ENCODE measurements at regions not wholly inside any gene's neighbourhood (a gene's known extent, or its start where the extent isn't known, plus 50 kb on each side); places are given as distances from the start of the nearest gene placed in this dataset.

GRCh38 chr7:28309704-28310459 lies 102.4 kb upstream of the CREB5 start:
- Mint-ChIP-seq H3K4me1 (no peaks in the 10 kb centered on the region), H3K27ac (no peak overlapping the region), H3K9me3 (no peaks in the 10 kb centered on the region), H3K27me3 (peaks cover 11% of the 10 kb centered on the region), H3K4me3 (no peak overlapping the region), H3K36me3 (no peaks in the 10 kb centered on the region)

- H3K27me3 Mint-ChIP-seq, result peaks cover 11% of the 10 kb centered on the region
- no peaks in the 10 kb centered on the region for H3K36me3 Mint-ChIP-seq
- no peak overlapping the region for H3K4me3 Mint-ChIP-seq
- H3K27ac Mint-ChIP-seq, result no peak overlapping the region
- no peaks in the 10 kb centered on the region for H3K4me1 Mint-ChIP-seq
- no peaks in the 10 kb centered on the region for H3K9me3 Mint-ChIP-seq
These were observed 101.9 kb upstream of the CREB5 start for GRCh38 chr7:28310460-28310848.

GRCh38 chr7:28311670-28312069 lies 100.6 kb upstream of the CREB5 start:
- H3K36me3 Mint-ChIP-seq, result no peaks in the 10 kb centered on the region

GRCh38 chr7:28312948-28313347 lies 99.4 kb upstream of the CREB5 start:
- Mint-ChIP-seq H3K4me1 (no peaks in the 10 kb centered on the region), H3K9me3 (no peaks in the 10 kb centered on the region), H3K27ac (no peak overlapping the region), H3K36me3 (no peaks in the 10 kb centered on the region), H3K27me3 (peaks cover 11% of the 10 kb centered on the region), H3K4me3 (no peak overlapping the region)

More at GRCh38 chr7:28311670-28312069, 100.6 kb upstream of the CREB5 start:
- Mint-ChIP-seq H3K27ac (no peak overlapping the region), H3K27me3 (peaks cover 11% of the 10 kb centered on the region), H3K4me3 (no peak overlapping the region), H3K4me1 (no peaks in the 10 kb centered on the region), H3K9me3 (no peaks in the 10 kb centered on the region)

GRCh38 chr7:28314841-28315240 lies 97.5 kb upstream of the CREB5 start:
- Mint-ChIP-seq H3K4me1 (no peaks in the 10 kb centered on the region), H3K4me3 (no peak overlapping the region), H3K9me3 (no peaks in the 10 kb centered on the region), H3K27ac (no peak overlapping the region), H3K27me3 (peaks cover 11% of the 10 kb centered on the region), H3K36me3 (no peaks in the 10 kb centered on the region)

- H3K4me1 Mint-ChIP-seq, result no peaks in the 10 kb centered on the region
- no peaks in the 10 kb centered on the region for H3K36me3 Mint-ChIP-seq
- H3K27ac Mint-ChIP-seq, result no peak overlapping the region
- H3K9me3 Mint-ChIP-seq, result no peaks in the 10 kb centered on the region
- peaks cover 9% of the 10 kb centered on the region for H3K27me3 Mint-ChIP-seq
- H3K4me3 Mint-ChIP-seq, result no peak overlapping the region
These were observed 96.5 kb upstream of the CREB5 start for GRCh38 chr7:28315565-28316410.

GRCh38 chr7:28316489-28316888 lies 95.8 kb upstream of the CREB5 start:
- Mint-ChIP-seq H3K9me3 (no peaks in the 10 kb centered on the region), H3K27me3 (peaks cover 8% of the 10 kb centered on the region), H3K36me3 (no peaks in the 10 kb centered on the region), H3K4me1 (no peaks in the 10 kb centered on the region), H3K4me3 (no peak overlapping the region), H3K27ac (no peak overlapping the region)

- H3K9me3 Mint-ChIP-seq, result no peaks in the 10 kb centered on the region
- no peak overlapping the region for H3K4me3 Mint-ChIP-seq
- H3K27ac Mint-ChIP-seq, result no peak overlapping the region
- peaks cover 2% of the 10 kb centered on the region for H3K27me3 Mint-ChIP-seq
- H3K4me1 Mint-ChIP-seq, result no peaks in the 10 kb centered on the region
- H3K36me3 Mint-ChIP-seq, result no peaks in the 10 kb centered on the region
These were observed 94.1 kb upstream of the CREB5 start for GRCh38 chr7:28318101-28318762.

GRCh38 chr7:28323833-28324232 lies 88.5 kb upstream of the CREB5 start:
- H3K36me3 Mint-ChIP-seq, result no peaks in the 10 kb centered on the region
- no peak overlapping the region for H3K27ac Mint-ChIP-seq
- peaks cover 15% of the 10 kb centered on the region for H3K4me1 Mint-ChIP-seq

GRCh38 chr7:28328146-28328545 lies 84.2 kb upstream of the CREB5 start:
- Mint-ChIP-seq H3K9me3 (peaks cover 6% of the 10 kb centered on the region), H3K27me3 (peaks cover 2% of the 10 kb centered on the region), H3K4me3 (peak overlapping the region; percentile 9), H3K27ac (peak overlapping the region; percentile 79), H3K4me1 (peaks cover 42% of the 10 kb centered on the region), H3K36me3 (no peaks in the 10 kb centered on the region)

More at GRCh38 chr7:28323833-28324232, 88.5 kb upstream of the CREB5 start:
- peaks cover 2% of the 10 kb centered on the region for H3K27me3 Mint-ChIP-seq
- H3K4me3 Mint-ChIP-seq, result no peak overlapping the region
- peaks cover 6% of the 10 kb centered on the region for H3K9me3 Mint-ChIP-seq

GRCh38 chr7:28328822-28329660 lies 83.3 kb upstream of the CREB5 start:
- peaks cover 12% of the 10 kb centered on the region for H3K9me3 Mint-ChIP-seq
- peaks cover 2% of the 10 kb centered on the region for H3K27me3 Mint-ChIP-seq
- peak overlapping the region; percentile 80 for H3K4me3 Mint-ChIP-seq
- peak overlapping the region; percentile 52 for H3K27ac Mint-ChIP-seq
- no peaks in the 10 kb centered on the region for H3K36me3 Mint-ChIP-seq
- peaks cover 42% of the 10 kb centered on the region for H3K4me1 Mint-ChIP-seq

GRCh38 chr7:28329661-28330363 lies 82.5 kb upstream of the CREB5 start:
- no peaks in the 10 kb centered on the region for H3K36me3 Mint-ChIP-seq
- H3K9me3 Mint-ChIP-seq, result peaks cover 12% of the 10 kb centered on the region
- peaks cover 42% of the 10 kb centered on the region for H3K4me1 Mint-ChIP-seq
- H3K4me3 Mint-ChIP-seq, result peak overlapping the region; percentile 80
- H3K27ac Mint-ChIP-seq, result peak overlapping the region; percentile 30
- H3K27me3 Mint-ChIP-seq, result peaks cover 2% of the 10 kb centered on the region

- Mint-ChIP-seq H3K27me3 (peaks cover under 1% of the 10 kb centered on the region), H3K4me3 (peak overlapping the region; percentile 80), H3K27ac (peak overlapping the region; percentile 65), H3K36me3 (no peaks in the 10 kb centered on the region), H3K4me1 (peaks cover 42% of the 10 kb centered on the region), H3K9me3 (peaks cover 12% of the 10 kb centered on the region)
These were observed 81.8 kb upstream of the CREB5 start for GRCh38 chr7:28330384-28331070.

GRCh38 chr7:28332046-28332445 lies 80.3 kb upstream of the CREB5 start:
- Mint-ChIP-seq H3K4me3 (no peak overlapping the region), H3K9me3 (peaks cover 12% of the 10 kb centered on the region)

More at GRCh38 chr7:28332046-28332445, 80.3 kb upstream of the CREB5 start:
- peak overlapping the region; percentile 8 for H3K27ac Mint-ChIP-seq
- peaks cover 42% of the 10 kb centered on the region for H3K4me1 Mint-ChIP-seq
- H3K27me3 Mint-ChIP-seq, result no peaks in the 10 kb centered on the region
- H3K36me3 Mint-ChIP-seq, result no peaks in the 10 kb centered on the region
